Neuronal stem cell (in vitro differentiated cells): ENCODE measurements at regions not wholly inside any gene's neighbourhood (a gene's known extent, or its start where the extent isn't known, plus 50 kb on each side); places are given as distances from the start of the nearest gene placed in this dataset.

Experiments used
- DNase-seq: peaks from one replicate; pipeline ENCODE4 v3.0.0-alpha.2; 2013; ENCODE audit warnings: low spot score
- H2AFZ ChIP-seq: one replicate; pipeline ENCODE4 v1.6.1; 2013; ENCODE audit warnings: mild to moderate bottlenecking, low read length, inconsistent platforms
- H2AK5ac ChIP-seq: 2 replicates; pipeline ENCODE4 v1.6.1; 2013; ENCODE audit warnings: low read depth, mild to moderate bottlenecking, inconsistent platforms, low read length, moderate library complexity, mixed read lengths
- H2BK120ac ChIP-seq: 2 replicates; pipeline ENCODE4 v1.6.1; 2013; ENCODE audit warnings: low read depth, mild to moderate bottlenecking, inconsistent platforms, low read length, moderate library complexity, mixed read lengths
- H2BK12ac ChIP-seq: one replicate; pipeline ENCODE4 v1.6.1; 2013; ENCODE audit warnings: low read length, inconsistent platforms
- H2BK15ac ChIP-seq: 2 replicates; pipeline ENCODE4 v1.6.1; 2013; ENCODE audit warnings: mild to moderate bottlenecking, low read length, inconsistent platforms, mixed read lengths
- H2BK5ac ChIP-seq: one replicate; pipeline ENCODE4 v1.6.1; 2013; ENCODE audit warnings: inconsistent platforms, mild to moderate bottlenecking, low read length, moderate library complexity
- H3K14ac ChIP-seq: one replicate; pipeline ENCODE4 v1.6.1; 2013; ENCODE audit warnings: low read length, inconsistent platforms
- H3K18ac ChIP-seq: 2 replicates; pipeline ENCODE4 v1.6.1; 2013; ENCODE audit warnings: low read length, inconsistent platforms
- H3K23ac ChIP-seq: 2 replicates; pipeline ENCODE4 v1.6.1; 2013; ENCODE audit warnings: low read depth, mild to moderate bottlenecking, mixed read lengths, low read length, inconsistent platforms; ENCODE audit not compliant: poor library complexity
- H3K27ac ChIP-seq: replicated peaks from 3 replicates; pipeline ENCODE4 v1.5.1; 2013; ENCODE audit warnings: low read length, inconsistent platforms
- H3K27me3 ChIP-seq, 3 experiments: 2 replicates each; pipeline ENCODE4 v1.6.1; 2013; ENCODE audit warnings: low read length in 3 of 3, mild to moderate bottlenecking in 2 of 3, inconsistent platforms in 1 of 3, low read depth in 1 of 3, mixed read lengths in 1 of 3, moderate library complexity in 1 of 3; ENCODE audit not compliant: control insufficient read depth in 3 of 3, insufficient read depth in 3 of 3
- H3K36me3 ChIP-seq, 2 donors: replicated peaks in 1 of 2; 2 replicates each; pipeline ENCODE4 v1.6.1; 2013; ENCODE audit warnings: low read length in 2 of 2; ENCODE audit not compliant: control insufficient read depth in 2 of 2, insufficient read depth in 2 of 2
- H3K4ac ChIP-seq: 2 replicates; pipeline ENCODE4 v1.6.1; 2013; ENCODE audit warnings: inconsistent platforms, mild to moderate bottlenecking, low read length, moderate library complexity
- H3K4me1 ChIP-seq, 2 donors: 1 replicate in 1 of 2; 2 replicates in 1 of 2; pipeline ENCODE4 v1.6.1; 2013; ENCODE audit warnings: low read length in 2 of 2, low read depth in 1 of 2; ENCODE audit not compliant: control insufficient read depth in 2 of 2, insufficient read depth in 1 of 2
- H3K4me2 ChIP-seq: one replicate; pipeline ENCODE4 v1.6.1; 2013; ENCODE audit warnings: mild to moderate bottlenecking, low read length, inconsistent platforms; ENCODE audit not compliant: insufficient read depth, poor library complexity, severe bottlenecking
- H3K4me3 ChIP-seq, 2 donors: 2 replicates each; pipeline ENCODE4 v1.5.1; 2013; ENCODE audit warnings: low read length in 2 of 2, mild to moderate bottlenecking in 2 of 2, inconsistent platforms in 1 of 2, moderate library complexity in 1 of 2
- H3K79me1 ChIP-seq: one replicate; pipeline ENCODE4 v1.6.1; 2013; ENCODE audit warnings: low read depth, mild to moderate bottlenecking, inconsistent platforms, low read length, moderate library complexity
- H3K9ac ChIP-seq: one replicate; pipeline ENCODE4 v1.6.1; 2013; ENCODE audit warnings: mild to moderate bottlenecking, low read depth, low read length, inconsistent platforms; ENCODE audit not compliant: poor library complexity
- H3K9me3 ChIP-seq, 2 donors: replicated peaks in 1 of 2; 2 replicates each; pipeline versions ENCODE3 to v1.6.1; 2013; ENCODE audit warnings: low read length in 2 of 2, mild to moderate bottlenecking in 2 of 2, inconsistent platforms in 1 of 2, low read depth in 1 of 2, mixed read lengths in 1 of 2, moderate library complexity in 1 of 2; ENCODE audit not compliant: control insufficient read depth in 2 of 2, insufficient read depth in 1 of 2
- H4K8ac ChIP-seq: one replicate; pipeline ENCODE4 v1.6.1; 2013; ENCODE audit warnings: low read depth, mild to moderate bottlenecking, inconsistent platforms, low read length, moderate library complexity
- H4K91ac ChIP-seq: one replicate; pipeline ENCODE4 v1.6.1; 2013; ENCODE audit warnings: low read length, low read depth, mild to moderate bottlenecking, inconsistent platforms; ENCODE audit not compliant: poor library complexity
- WGBS, 2 donors: extraction: QIAGEN DNeasy Blood & Tissue Kit; methylation state at CpG; one replicate each; pipeline ENCODE4 v1.1.7; 2013; ENCODE audit warnings: missing lambda C conversion rate in 2 of 2, mixed read lengths in 1 of 2; ENCODE audit not compliant: insufficient read length in 2 of 2, insufficient replicate concordance in 1 of 2; ENCODE audit errors: extremely low coverage in 2 of 2; 5-methylcytosine and 5-hydroxymethylcytosine counted together

GRCh38 chr13:56378566-56378965, 762.2 kb upstream of the PRR20A start:
- WGBS, 2 donors, result no CpG with 5 or more reads among the region's 1 CpG

GRCh38 chr13:56393549-56393948, 747.2 kb upstream of the PRR20A start:
- WGBS, 2 donors, result no CpG with 5 or more reads among the region's 1 CpG
- no peaks in the 10 kb centered on the region for H3K36me3 ChIP-seq
- no peak overlapping the region for H2BK5ac ChIP-seq
- H3K27me3 ChIP-seq, result no peaks in the 10 kb centered on the region
- H2AFZ ChIP-seq, result no peak overlapping the region
- no peak overlapping the region for H3K18ac ChIP-seq
- no peaks in the 10 kb centered on the region for H3K79me1 ChIP-seq
- H3K14ac ChIP-seq, result no peak overlapping the region
- H3K23ac ChIP-seq, result no peak overlapping the region
- DNase-seq, result no peak
- H2BK12ac ChIP-seq, result no peak overlapping the region
- no peak overlapping the region for H4K8ac ChIP-seq
- no peak overlapping the region for H2BK15ac ChIP-seq
- no peak overlapping the region for H3K27ac ChIP-seq
- no peaks in the 10 kb centered on the region for H3K4me1 ChIP-seq
- H3K9me3 ChIP-seq, result peaks cover 0 to 6% of the 10 kb centered on the region in 2 donors
- no peak overlapping the region for H3K4ac ChIP-seq
- no peak overlapping the region for H4K91ac ChIP-seq
- H3K4me2 ChIP-seq, result no peak overlapping the region
- no peak overlapping the region for H3K9ac ChIP-seq
- H2AK5ac ChIP-seq, result no peak overlapping the region
- H2BK120ac ChIP-seq, result no peak overlapping the region
- H3K4me3 ChIP-seq, result no peak overlapping the region

More at GRCh38 chr13:56378566-56378965, 762.2 kb upstream of the PRR20A start:
- no peak overlapping the region for H2BK12ac ChIP-seq
- no peak overlapping the region for H2BK120ac ChIP-seq
- no peak overlapping the region for H3K27ac ChIP-seq
- H3K4ac ChIP-seq, result no peak overlapping the region
- H3K4me3 ChIP-seq, result no peak overlapping the region
- no peaks in the 10 kb centered on the region for H3K36me3 ChIP-seq
- no peak overlapping the region for H2AK5ac ChIP-seq
- no peak overlapping the region for H4K8ac ChIP-seq
- no peaks in the 10 kb centered on the region for H3K4me1 ChIP-seq
- H3K18ac ChIP-seq, result no peak overlapping the region
- no peaks in the 10 kb centered on the region for H3K9me3 ChIP-seq
- H3K79me1 ChIP-seq, result no peaks in the 10 kb centered on the region
- H2BK15ac ChIP-seq, result no peak overlapping the region
- H2AFZ ChIP-seq, result no peak overlapping the region
- H3K4me2 ChIP-seq, result no peak overlapping the region
- DNase-seq, result no peak
- H3K27me3 ChIP-seq, result no peaks in the 10 kb centered on the region
- no peak overlapping the region for H2BK5ac ChIP-seq
- H3K23ac ChIP-seq, result no peak overlapping the region
- H3K14ac ChIP-seq, result no peak overlapping the region
- H4K91ac ChIP-seq, result no peak overlapping the region
- no peak overlapping the region for H3K9ac ChIP-seq

- Histone ChIP-seq H3K14ac (no peak overlapping the region), H3K4me1 (no peaks in the 10 kb centered on the region), H4K91ac (no peak overlapping the region), H4K8ac (no peak overlapping the region), H2AFZ (no peak overlapping the region), H3K4me2 (no peak overlapping the region), H3K79me1 (no peaks in the 10 kb centered on the region), H3K23ac (no peak overlapping the region), H2BK12ac (no peak overlapping the region), H2BK5ac (no peak overlapping the region), H3K4me3 (no peak overlapping the region), H2BK15ac (no peak overlapping the region), H3K18ac (no peak overlapping the region), H3K27me3 (no peaks in the 10 kb centered on the region), H2BK120ac (no peak overlapping the region), H3K9ac (no peak overlapping the region), H3K27ac (no peak overlapping the region), H3K36me3 (no peaks in the 10 kb centered on the region), H2AK5ac (no peak overlapping the region), H3K9me3 (no peaks in the 10 kb centered on the region), H3K4ac (no peak overlapping the region)
- no CpG with 5 or more reads among the region's 2 CpGs for WGBS, 2 donors
- DNase-seq, result no peak
Measured at GRCh38 chr13:56396318-56396717, 744.4 kb upstream of the PRR20A start.

- Histone ChIP-seq H3K9ac (no peak overlapping the region), H4K8ac (peak overlapping the region; percentile 50), H3K36me3 (no peaks in the 10 kb centered on the region), H3K4me3 (no peak overlapping the region), H3K4me2 (no peak overlapping the region), H3K27ac (no peak overlapping the region), H3K23ac (no peak overlapping the region), H3K14ac (no peak overlapping the region), H3K4me1 (no peaks in the 10 kb centered on the region), H3K79me1 (no peaks in the 10 kb centered on the region), H2BK12ac (no peak overlapping the region), H2BK15ac (no peak overlapping the region), H2BK5ac (no peak overlapping the region), H3K4ac (no peak overlapping the region), H3K27me3 (no peaks in the 10 kb centered on the region), H2BK120ac (no peak overlapping the region), H3K9me3 (no peaks in the 10 kb centered on the region), H2AFZ (no peak overlapping the region), H3K18ac (no peak overlapping the region), H2AK5ac (no peak overlapping the region), H4K91ac (no peak overlapping the region)
- no CpG with 5 or more reads among the region's 3 CpGs for WGBS, 2 donors
- no peak for DNase-seq
Measured at GRCh38 chr13:56400774-56401173, 739.9 kb upstream of the PRR20A start.
